ENCODE measurements at regions not wholly inside any gene's neighbourhood (a gene's known extent, or its start where the extent isn't known, plus 50 kb on each side); places are given as distances from the start of the nearest gene placed in this dataset.

DNA sequence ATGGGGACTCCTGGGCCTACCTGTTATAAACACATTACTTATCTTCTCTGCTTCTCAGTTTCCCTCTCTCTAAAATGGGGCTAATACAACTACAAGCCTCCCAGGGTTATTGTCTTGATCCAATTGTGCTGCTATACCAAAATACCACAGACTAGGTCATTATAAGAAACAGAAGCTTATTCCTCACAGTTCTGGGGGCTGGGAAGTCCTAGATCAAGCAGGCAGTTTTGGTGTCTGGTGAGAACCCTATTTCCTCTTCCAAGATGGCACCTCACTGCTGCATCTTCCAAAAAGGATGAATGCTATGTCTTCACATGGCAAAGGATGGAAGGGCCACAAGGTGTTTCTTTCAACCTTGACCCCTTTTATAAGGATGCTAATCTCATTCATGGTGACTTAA is 732.9 kb upstream of the TBX3 start:
- no peak overlapping the region for H3K4me3 ChIP-seq (ENCODE audit: control insufficient read depth, low read depth, low read length)
- no peak for DNase-seq (ENCODE audit: low read depth)
- TF ChIP-seq, protein P1, sequence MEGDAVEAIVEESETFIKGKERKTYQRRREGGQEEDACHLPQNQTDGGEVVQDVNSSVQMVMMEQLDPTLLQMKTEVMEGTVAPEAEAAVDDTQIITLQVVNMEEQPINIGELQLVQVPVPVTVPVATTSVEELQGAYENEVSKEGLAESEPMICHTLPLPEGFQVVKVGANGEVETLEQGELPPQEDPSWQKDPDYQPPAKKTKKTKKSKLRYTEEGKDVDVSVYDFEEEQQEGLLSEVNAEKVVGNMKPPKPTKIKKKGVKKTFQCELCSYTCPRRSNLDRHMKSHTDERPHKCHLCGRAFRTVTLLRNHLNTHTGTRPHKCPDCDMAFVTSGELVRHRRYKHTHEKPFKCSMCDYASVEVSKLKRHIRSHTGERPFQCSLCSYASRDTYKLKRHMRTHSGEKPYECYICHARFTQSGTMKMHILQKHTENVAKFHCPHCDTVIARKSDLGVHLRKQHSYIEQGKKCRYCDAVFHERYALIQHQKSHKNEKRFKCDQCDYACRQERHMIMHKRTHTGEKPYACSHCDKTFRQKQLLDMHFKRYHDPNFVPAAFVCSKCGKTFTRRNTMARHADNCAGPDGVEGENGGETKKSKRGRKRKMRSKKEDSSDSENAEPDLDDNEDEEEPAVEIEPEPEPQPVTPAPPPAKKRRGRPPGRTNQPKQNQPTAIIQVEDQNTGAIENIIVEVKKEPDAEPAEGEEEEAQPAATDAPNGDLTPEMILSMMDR (IDR thresholded peaks at IDR 0.05; ENCODE audit: control insufficient read depth, insufficient read depth, low read depth, low read length, missing control alignments), result no peak

DNA sequence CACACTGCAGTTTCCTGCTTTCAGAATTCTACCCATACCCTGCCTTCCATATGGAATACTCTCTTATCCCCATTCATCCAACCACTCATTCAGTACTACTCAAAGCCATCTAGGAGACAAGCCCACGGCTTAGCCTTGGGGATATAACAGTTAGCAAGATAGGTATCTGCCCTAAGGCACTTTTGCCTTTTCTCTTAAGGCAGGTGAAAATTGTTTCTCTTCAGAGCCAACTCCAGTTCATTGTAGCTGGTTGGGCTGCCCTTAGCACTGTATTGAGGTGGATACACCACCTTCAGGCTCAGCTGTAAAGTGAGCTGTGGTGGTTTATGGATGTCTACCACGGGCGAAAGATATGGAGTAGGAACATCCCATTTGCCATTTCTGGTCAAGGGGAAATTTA is 729.7 kb upstream of the TBX3 start:
- H3K4me3 ChIP-seq (ENCODE audit: control insufficient read depth, low read depth, low read length), result no peak overlapping the region
- DNase-seq (ENCODE audit: low read depth), result no peak
- TF ChIP-seq, protein P1 (IDR thresholded peaks at IDR 0.05; ENCODE audit: control insufficient read depth, insufficient read depth, low read depth, low read length, missing control alignments), result no peak

DNA sequence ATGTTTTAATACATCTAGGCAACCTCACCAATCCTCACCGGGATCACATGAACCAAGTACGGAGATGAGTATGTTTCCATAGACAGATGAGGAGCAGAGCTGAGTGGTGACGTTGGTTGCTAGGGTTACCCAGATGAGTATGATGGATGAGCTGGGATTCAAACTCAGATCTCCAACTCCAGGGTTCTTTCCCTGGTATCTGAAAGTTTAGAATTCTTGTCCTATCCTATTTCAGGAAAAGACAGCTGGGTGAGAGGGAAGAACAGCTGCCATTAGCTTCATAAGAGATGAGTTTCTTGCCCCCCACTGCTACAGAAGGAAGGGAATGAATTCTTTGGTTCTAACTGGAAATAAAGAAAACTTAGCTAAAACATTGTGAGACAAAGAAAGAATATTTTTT is 728.9 kb upstream of the TBX3 start:
- TF ChIP-seq, protein P1 (IDR thresholded peaks at IDR 0.05; ENCODE audit: control insufficient read depth, insufficient read depth, low read depth, low read length, missing control alignments), result no peak
- no peak for DNase-seq (ENCODE audit: low read depth)
- no peak overlapping the region for H3K4me3 ChIP-seq (ENCODE audit: control insufficient read depth, low read depth, low read length)

DNA sequence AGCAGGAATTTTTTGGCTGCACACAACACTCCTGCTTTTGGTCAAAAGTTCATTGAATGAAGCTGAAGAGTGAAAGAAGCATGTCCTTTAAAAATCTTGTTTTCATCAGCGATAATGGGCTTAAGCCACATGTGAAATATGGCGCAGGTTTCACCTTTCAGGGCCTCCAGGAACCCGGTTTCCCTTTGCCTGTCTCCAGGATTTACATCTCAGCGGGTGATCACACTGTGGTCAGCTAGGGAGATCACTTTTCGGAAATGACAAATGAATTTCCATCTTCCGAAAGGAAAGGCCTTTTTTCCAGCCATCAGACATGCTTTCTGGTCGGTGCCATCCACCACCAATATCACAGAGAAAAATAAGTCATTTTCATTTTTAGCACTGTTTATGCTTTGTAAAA is 727.1 kb upstream of the TBX3 start:
- no peak overlapping the region for H3K4me3 ChIP-seq (ENCODE audit: control insufficient read depth, low read depth, low read length)
- TF ChIP-seq, protein P1 (IDR thresholded peaks at IDR 0.05; ENCODE audit: control insufficient read depth, insufficient read depth, low read depth, low read length, missing control alignments), result no peak
- DNase-seq (ENCODE audit: low read depth), result no peak

DNA sequence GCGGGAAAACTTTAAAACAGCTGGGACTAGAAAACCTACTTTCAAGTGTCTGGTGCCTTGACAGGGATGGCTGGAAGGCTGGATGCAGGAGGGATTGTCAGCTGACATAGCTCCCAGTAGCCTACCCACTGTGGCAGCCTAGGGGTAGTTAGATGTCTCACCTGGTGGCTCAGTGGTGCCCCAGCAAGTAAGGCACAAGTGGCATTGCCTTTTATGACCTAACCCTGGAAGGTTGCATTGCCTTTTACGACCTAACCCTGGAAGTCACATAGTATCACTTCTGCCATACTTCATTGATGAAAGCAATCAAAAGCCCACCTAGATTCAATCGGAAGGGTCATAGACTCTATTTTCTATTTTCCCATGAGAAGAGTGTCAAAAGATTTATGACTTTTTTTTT is 724.7 kb upstream of the TBX3 start:
- no peak for DNase-seq (ENCODE audit: low read depth)
- no peak overlapping the region for H3K4me3 ChIP-seq (ENCODE audit: control insufficient read depth, low read depth, low read length)
- TF ChIP-seq, protein P1 (IDR thresholded peaks at IDR 0.05; ENCODE audit: control insufficient read depth, insufficient read depth, low read depth, low read length, missing control alignments), result no peak

DNA sequence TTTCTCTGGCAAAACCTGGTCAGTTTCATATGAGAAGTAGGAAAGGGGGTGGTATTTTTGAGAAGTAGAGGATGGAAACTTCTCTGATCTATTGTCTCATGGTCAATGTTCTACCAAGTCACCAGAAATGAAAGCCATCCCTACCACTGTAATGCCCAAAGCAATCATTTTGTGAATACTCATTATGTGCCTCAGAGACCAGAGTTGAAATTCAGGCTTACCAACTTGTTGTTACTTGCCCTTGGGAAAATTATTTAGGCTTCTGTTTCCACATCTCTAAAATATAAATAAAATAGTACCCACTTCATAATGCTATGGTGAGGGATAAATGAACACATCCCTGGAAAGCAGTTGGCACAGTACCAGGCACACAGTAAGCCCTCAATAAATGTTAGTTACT is 723.7 kb upstream of the TBX3 start:
- no peak for DNase-seq (ENCODE audit: low read depth)
- TF ChIP-seq, protein P1 (IDR thresholded peaks at IDR 0.05; ENCODE audit: control insufficient read depth, insufficient read depth, low read depth, low read length, missing control alignments), result no peak

DNA sequence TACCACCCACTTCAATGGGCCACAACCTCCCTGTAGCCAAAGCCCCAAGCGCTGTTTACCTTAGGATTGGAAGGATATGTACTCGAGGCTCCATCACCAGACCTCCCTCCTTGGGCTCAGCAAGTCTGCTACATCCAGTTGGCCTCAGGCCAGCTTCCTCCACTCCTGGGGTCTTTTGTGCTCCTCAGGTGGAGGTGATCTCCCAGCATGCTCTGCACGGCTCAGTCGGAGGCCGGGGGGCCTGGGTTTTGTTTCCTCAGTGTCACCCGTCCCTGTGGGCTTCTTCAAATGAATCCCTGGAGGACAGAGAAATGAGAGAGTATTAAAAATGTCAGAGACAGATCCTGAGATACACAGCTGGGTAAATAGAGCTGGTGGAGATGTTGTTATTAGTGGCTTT is 723.1 kb upstream of the TBX3 start:
- TF ChIP-seq, protein P1 (IDR thresholded peaks at IDR 0.05; ENCODE audit: control insufficient read depth, insufficient read depth, low read depth, low read length, missing control alignments), result no peak
- no peak overlapping the region for H3K4me3 ChIP-seq (ENCODE audit: control insufficient read depth, low read depth, low read length)
- DNase-seq (ENCODE audit: low read depth), result no peak

More for the DNA sequence above, 723.7 kb upstream of the TBX3 start:
- H3K4me3 ChIP-seq (ENCODE audit: control insufficient read depth, low read depth, low read length), result no peak overlapping the region
